ENCODE measurements at regions not wholly inside any gene's neighbourhood (a gene's known extent, or its start where the extent isn't known, plus 50 kb on each side); places are given as distances from the start of the nearest gene placed in this dataset.
"Not testable (repeated sequence)": the region's sequence is repeated elsewhere in the genome, so short reads cannot be mapped to it uniquely, and the experiment has no call there.

DNA sequence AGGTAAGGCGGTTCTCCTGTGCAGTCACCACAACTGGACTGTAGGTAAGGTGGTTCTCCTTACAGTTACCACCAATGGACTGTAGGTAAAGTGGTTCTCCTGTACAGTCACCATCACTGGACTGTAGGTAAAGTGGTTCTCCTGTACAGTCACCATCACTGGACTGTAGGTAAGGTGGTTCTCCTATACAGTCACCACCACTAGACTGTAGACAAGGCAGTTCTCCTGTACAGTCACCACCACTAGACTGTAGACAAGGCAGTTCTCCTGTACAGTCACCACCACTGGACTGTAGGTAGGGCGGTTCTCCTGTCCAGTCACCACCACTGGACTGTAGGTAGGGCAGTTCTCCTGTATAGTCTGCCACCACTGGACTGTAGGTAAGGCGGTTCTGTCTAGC lies 212.3 kb downstream of the TFAP2A start:
- no peak overlapping the region for H3K4me3 Mint-ChIP-seq
- POLR2A ChIA-PET, result no interaction called here
- peaks cover 3% of the 10 kb centered on the region for H3K9me3 Mint-ChIP-seq
- ATAC-seq (ENCODE audit: low read depth) (no peak), DNase-seq (no peak)
- H3K36me3 Mint-ChIP-seq, result no peaks in the 10 kb centered on the region
- no peaks in the 10 kb centered on the region for H3K4me1 Mint-ChIP-seq
- no peaks in the 10 kb centered on the region for H3K27me3 Mint-ChIP-seq
- H3K27ac Mint-ChIP-seq, result no peak overlapping the region

DNA sequence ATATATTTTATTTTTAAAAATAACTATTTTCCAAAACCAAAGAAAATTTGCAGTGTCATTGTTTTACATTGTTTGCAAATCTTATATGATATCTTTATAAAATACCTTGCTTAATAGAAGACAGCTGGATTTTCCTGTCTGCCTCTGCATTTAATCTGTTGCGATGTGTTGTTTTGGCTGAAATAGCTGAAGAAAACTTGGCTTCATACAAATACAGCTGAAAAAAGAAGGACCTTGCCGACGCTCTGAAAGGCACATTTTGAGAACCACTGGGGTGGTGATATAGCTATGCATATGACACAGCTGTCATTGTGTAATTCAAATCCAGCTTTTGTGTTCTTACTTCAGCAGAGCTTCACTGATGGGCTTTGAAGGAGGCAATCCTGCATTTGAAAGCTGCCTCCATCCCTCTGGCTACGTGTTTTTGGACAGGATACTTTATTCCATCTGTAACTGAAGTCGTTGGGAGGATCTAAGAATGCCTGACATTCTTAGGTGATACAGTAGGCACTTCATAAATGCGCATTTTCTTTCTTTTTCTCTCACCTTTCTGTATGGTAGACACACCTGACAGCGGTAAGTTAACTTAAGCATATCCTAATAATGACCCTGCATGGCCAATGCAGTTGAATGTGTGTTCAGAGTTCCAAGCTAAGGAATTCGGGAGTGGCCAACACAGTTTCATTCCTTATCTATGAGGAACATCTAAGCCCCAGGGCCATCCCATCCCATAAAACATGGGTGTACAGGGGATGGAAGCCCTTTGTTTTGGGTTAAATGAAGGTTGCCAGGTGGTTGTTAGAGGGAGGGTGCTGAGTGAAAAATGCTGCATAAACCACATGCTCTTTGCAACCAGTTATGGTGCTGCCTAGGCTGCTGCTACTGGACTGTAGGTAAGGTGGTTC lies 213.0 kb downstream of the TFAP2A start:
- POLR2A ChIA-PET, result no interaction called here
- no peak for ATAC-seq (ENCODE audit: low read depth)
- Mint-ChIP-seq H3K4me3 (no peak overlapping the region), H3K9me3 (peaks cover 3% of the 10 kb centered on the region), H3K4me1 (no peaks in the 10 kb centered on the region), H3K36me3 (no peaks in the 10 kb centered on the region), H3K27me3 (no peaks in the 10 kb centered on the region), H3K27ac (no peak overlapping the region)
- no peak for DNase-seq

DNA sequence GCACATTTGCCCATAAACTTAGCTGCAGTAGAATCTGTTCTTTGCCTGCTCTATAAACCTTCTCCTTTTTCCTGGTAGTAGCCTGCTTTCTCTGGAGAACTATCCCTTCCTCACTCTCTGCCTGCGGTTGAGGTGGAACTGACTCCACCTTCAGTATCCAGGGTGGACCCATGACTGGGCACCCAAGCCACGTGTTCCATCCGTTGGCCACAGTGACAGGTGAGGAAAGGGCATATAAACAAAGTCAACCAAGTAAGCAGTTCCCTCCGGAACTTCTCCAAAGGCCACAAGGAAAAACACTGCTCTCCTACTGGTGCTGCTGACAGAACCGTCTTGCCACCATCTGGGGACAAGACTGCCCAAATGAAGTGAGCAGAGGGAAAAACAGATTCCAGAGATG lies 218.8 kb downstream of the TFAP2A start:
- POLR2A ChIA-PET, result no interaction called here
- H3K9me3 Mint-ChIP-seq, result peaks cover 2% of the 10 kb centered on the region
- H3K4me1 Mint-ChIP-seq, result no peaks in the 10 kb centered on the region
- DNase-seq (no peak), ATAC-seq (ENCODE audit: low read depth) (no peak)
- no peak overlapping the region for H3K27ac Mint-ChIP-seq
- no peaks in the 10 kb centered on the region for H3K36me3 Mint-ChIP-seq
- H3K4me3 Mint-ChIP-seq, result no peak overlapping the region
- no peaks in the 10 kb centered on the region for H3K27me3 Mint-ChIP-seq

DNA sequence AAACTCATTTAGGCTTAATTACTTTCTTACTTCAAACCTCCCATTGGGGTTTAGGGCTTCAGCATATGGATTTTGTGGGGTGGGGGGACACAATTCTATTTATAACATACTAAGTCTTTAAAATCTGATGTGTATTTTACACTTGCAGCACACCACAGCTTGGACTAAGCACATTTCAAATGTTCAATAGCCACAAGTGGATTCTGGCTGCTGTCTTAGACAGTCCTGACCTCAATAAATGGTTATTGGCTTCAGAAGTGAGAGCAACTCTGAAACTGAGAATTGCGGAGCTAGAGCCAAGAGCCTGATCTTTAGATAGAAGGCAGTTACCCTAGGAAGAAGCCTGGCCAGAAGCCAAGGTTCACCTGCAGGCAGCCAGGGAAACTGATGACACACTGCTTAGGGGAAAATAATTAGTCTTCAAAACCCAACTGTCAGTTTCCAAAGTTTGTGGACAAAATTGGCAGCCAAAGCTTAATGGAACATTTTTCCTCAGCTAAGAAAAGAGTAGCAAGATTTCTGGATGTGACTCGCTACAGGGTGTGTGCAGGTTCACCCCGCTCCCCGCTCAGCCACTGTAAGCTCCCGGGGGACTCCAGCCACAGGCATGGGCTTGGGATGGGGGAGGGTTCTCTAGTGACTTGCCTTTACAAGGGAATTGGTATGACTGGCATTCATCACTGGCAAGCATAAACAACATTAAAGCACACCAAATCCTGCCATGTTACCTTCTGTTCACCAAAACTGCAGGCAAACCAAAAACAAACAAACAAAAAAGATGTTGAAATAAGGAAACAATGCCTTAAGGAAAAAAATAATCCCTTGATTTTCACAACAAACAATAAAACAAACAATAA lies 219.8 kb downstream of the TFAP2A start:
- POLR2A ChIA-PET, result no interaction called here

DNA sequence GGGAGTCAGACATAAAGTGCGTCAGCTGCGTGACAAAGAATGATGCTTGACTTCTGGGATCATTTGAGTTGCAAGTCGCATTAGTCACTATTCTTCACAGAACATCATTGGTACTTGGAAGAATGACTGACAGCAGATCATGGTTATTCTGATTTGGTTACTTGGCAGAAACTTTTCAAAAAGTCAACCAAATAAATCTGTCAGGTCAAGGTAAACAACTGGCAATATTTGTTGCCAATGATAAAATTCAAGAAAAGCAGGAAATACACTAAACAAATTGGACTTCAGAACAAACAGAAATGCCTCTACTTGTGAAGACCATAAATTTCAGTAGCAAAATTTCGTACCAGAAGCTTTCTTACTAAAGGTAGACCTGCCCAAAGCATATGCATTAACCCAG lies 221.6 kb downstream of the TFAP2A start:
- no peaks in the 10 kb centered on the region for H3K36me3 Mint-ChIP-seq
- DNase-seq (no peak), ATAC-seq (ENCODE audit: low read depth) (no peak)
- no peaks in the 10 kb centered on the region for H3K27me3 Mint-ChIP-seq
- POLR2A ChIA-PET, result no interaction called here
- no peaks in the 10 kb centered on the region for H3K9me3 Mint-ChIP-seq
- H3K4me3 Mint-ChIP-seq, result no peak overlapping the region
- H3K27ac Mint-ChIP-seq, result no peak overlapping the region
- no peaks in the 10 kb centered on the region for H3K4me1 Mint-ChIP-seq

More for the DNA sequence above, 219.8 kb downstream of the TFAP2A start:
- H3K27me3 Mint-ChIP-seq, result no peaks in the 10 kb centered on the region
- DNase-seq, result no peak
- H3K36me3 Mint-ChIP-seq, result no peaks in the 10 kb centered on the region
- no peak for ATAC-seq (ENCODE audit: low read depth)
- no peak overlapping the region for H3K4me3 Mint-ChIP-seq
- no peaks in the 10 kb centered on the region for H3K9me3 Mint-ChIP-seq
- no peaks in the 10 kb centered on the region for H3K4me1 Mint-ChIP-seq
- no peak overlapping the region for H3K27ac Mint-ChIP-seq

DNA sequence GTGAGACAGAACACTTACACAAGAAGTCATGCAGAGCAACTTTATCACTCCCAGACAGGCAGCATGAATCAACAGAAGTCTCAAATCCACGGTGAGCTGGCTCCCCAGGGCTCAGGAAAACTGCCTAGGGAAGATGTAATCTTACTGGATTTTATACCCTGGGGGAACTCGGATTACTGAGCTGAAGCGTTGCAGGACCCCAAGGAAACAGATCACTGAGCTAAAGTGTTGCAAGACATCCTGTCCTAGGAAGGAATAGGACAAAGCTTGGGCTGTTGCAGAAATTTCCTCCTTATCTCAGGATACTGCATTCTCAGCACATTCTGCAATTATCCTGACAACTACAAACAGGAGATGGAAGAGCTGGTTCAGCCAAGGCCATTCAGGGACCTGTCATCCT lies 224.8 kb downstream of the TFAP2A start:
- POLR2A ChIA-PET, result no interaction called here
- H3K4me1 Mint-ChIP-seq, result no peaks in the 10 kb centered on the region
- no peak overlapping the region for H3K27ac Mint-ChIP-seq
- DNase-seq (no peak), ATAC-seq (ENCODE audit: low read depth) (no peak)
- H3K4me3 Mint-ChIP-seq, result no peak overlapping the region
- no peaks in the 10 kb centered on the region for H3K27me3 Mint-ChIP-seq
- no peaks in the 10 kb centered on the region for H3K9me3 Mint-ChIP-seq
- no peaks in the 10 kb centered on the region for H3K36me3 Mint-ChIP-seq

DNA sequence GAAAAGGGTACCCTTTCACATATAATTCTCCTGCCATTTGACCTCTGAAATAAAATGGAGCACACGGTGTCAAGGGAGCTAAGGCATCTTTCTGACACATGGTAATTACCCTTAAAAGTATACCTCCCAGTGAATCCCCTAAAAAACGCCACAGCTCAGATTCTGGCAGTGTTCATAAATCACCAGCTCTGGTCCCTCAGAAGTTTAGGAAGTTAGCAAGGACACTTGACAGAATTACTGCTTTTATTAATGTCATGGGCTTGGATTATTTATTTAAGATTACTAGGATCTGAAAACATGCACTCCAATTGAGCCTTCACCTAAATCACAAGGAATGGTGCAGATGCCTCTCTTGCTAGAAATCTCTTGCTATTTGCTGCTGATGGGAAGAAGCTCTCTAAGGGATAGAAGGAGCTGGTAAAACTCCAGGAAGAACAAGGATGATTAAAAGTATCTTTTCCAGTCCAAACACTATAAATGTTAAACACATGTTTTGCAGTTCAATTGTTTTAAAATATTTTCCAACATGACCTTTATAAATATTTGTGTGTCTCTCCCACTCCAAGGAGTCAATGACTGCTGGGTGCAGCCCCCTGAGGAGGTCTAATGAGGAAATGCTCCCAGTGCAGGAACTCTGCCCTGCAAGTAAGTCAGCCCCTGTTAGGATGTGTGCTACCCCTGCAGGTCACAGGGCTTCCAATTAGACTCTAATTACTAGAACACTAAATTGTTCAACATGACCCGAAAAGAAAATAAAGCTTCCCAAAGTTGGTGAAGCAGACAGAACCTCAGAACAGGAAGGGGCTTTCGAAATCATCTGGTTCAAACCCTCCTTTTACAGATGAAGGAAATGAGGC lies 230.3 kb downstream of the TFAP2A start:
- Mint-ChIP-seq H3K36me3 (no peaks in the 10 kb centered on the region), H3K27me3 (no peaks in the 10 kb centered on the region), H3K27ac (no peak overlapping the region), H3K4me1 (no peaks in the 10 kb centered on the region), H3K4me3 (no peak overlapping the region), H3K9me3 (peaks cover 1% of the 10 kb centered on the region)
- DNase-seq (no peak), ATAC-seq (ENCODE audit: low read depth) (no peak)
- POLR2A ChIA-PET, result no interaction called here

DNA sequence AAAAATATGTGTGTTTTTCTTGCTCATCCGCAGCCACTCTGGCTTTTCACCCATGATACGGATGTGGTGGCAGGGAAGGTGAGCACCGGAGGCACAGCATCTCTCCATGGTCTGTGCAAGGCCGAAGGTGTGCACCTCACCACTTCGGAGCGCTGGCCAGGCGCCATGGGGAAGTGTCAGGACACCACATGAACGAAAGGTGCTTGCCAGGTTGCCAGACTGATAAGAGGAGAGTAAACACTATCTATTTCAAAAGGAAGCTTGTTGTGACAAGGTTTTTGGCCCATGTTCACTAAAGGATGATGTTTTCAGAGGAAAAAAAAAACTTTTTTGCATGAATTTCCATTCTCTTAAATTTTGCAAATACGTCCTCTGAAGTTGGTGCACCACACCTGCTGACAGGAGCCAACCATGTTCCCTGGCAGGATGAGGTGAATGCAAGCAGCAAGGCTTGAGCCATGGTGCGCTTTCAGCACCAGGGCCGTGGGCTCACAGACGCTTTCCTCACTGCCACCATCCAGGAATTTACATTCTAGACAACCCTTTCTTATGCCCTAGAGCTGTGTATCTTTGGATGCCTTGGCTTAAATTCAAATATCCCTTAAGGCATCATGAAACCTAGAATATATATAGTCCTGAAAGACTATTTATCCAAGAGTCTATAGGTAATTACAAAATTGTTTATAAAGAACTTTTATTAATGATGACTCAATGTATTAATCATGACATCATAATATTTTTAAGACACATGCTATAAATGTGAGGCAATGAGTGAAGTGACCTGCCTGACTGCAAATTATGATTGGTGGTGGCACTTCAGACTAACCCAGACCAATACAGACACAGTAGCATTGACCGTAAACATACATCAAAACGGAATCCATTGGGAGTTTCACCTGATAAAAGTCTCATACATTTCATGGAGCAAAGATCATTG lies 234.5 kb downstream of the TFAP2A start:
- H3K27ac Mint-ChIP-seq, result no peak overlapping the region
- DNase-seq (no peak), ATAC-seq (ENCODE audit: low read depth) (no peak)
- POLR2A ChIA-PET, result no interaction called here
- H3K9me3 Mint-ChIP-seq, result peaks cover 1% of the 10 kb centered on the region
- no peak overlapping the region for H3K4me3 Mint-ChIP-seq
- no peaks in the 10 kb centered on the region for H3K36me3 Mint-ChIP-seq
- no peaks in the 10 kb centered on the region for H3K4me1 Mint-ChIP-seq
- H3K27me3 Mint-ChIP-seq, result no peaks in the 10 kb centered on the region

DNA sequence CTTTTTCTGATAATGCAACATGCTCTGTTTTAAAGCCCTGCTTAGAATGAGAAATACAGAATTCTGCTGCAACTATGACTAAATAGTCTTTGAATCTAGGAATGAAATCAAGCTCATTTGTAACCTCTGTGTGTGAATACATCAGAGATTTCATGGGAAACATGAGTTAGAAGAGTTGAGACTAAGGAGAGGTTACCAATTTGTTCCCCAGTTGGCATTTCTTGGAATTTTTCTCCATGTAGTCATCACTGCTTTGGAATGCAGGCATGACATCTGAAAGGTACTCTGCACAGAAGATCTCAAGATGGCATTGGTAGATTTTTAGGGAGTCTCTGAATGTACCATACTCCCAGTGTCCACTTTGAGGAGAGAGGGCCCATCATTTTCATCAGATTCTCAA lies 237.2 kb downstream of the TFAP2A start:
- ATAC-seq (ENCODE audit: low read depth) (no peak), DNase-seq (no peak)
- no peaks in the 10 kb centered on the region for H3K27me3 Mint-ChIP-seq
- H3K4me1 Mint-ChIP-seq, result no peaks in the 10 kb centered on the region
- no peaks in the 10 kb centered on the region for H3K36me3 Mint-ChIP-seq
- H3K27ac Mint-ChIP-seq, result no peak overlapping the region
- POLR2A ChIA-PET, result no interaction called here
- no peak overlapping the region for H3K4me3 Mint-ChIP-seq
- peaks cover 1% of the 10 kb centered on the region for H3K9me3 Mint-ChIP-seq

DNA sequence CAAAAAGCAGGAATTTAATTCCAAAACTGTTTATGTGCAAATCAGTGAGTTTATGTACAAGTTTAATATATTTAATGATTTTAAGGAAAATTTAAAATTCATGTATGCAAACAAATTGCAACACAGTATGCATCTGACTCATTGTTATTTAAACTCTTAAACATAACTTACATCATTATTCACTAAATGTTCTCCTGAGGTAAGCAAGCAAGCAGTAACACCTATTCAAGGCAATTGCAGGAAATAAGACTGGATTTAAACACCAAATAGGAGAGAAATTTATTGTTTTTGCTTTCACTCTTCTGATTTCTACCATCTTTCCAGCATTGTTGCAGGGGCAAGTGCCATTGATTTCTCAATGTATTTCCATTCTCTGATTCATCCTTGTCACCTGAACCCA lies 239.5 kb downstream of the TFAP2A start:
- no peaks in the 10 kb centered on the region for H3K4me1 Mint-ChIP-seq
- DNase-seq (no peak), ATAC-seq (ENCODE audit: low read depth) (no peak)
- H3K36me3 Mint-ChIP-seq, result no peaks in the 10 kb centered on the region
- no peaks in the 10 kb centered on the region for H3K27me3 Mint-ChIP-seq
- POLR2A ChIA-PET, result no interaction called here
- peaks cover 3% of the 10 kb centered on the region for H3K9me3 Mint-ChIP-seq
- H3K4me3 Mint-ChIP-seq, result no peak overlapping the region
- no peak overlapping the region for H3K27ac Mint-ChIP-seq

DNA sequence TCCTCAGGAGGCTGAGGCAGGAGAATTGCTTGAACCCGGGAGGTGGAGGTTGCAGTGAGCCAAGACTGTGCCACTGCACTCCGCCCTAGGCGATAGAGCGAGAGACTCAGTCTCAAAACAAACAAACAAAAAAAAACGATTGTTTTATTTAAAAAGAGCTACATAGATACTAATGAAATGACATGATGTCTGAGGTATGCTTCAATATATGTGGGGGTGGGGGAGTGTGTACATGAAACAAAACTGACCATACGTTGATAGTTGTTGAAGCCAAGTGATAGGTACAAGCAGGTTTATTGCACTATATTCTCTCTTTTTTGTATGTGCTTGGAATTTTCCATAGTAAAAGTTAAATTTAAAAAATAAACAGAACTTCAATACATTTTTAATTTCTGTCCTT lies 240.1 kb downstream of the TFAP2A start:
- H3K27me3 Mint-ChIP-seq, result no peaks in the 10 kb centered on the region
- H3K4me1 Mint-ChIP-seq, result no peaks in the 10 kb centered on the region
- H3K9me3 Mint-ChIP-seq, result peaks cover 3% of the 10 kb centered on the region
- POLR2A ChIA-PET, result no interaction called here
- no peak overlapping the region for H3K4me3 Mint-ChIP-seq
- DNase-seq (no peak), ATAC-seq (ENCODE audit: low read depth) (no peak)
- no peaks in the 10 kb centered on the region for H3K36me3 Mint-ChIP-seq
- H3K27ac Mint-ChIP-seq, result no peak overlapping the region

DNA sequence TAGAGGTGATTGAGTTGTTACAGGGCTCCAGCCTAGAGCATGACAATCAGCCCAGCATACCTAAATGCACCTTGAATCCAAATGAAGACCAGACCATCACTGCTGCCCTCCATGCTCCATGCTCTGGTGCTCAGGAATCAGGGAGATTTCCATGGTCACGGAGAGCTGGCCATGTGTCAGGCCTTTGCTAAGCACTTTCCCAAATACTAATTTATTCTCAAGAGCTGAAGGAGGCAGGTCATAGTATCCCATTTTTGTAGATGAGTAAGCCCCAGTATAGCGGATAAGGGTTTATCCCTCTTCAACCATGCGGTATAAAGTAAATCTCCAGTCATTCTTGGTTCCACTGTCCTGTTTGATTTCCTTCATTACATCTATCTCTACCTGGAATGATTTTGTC lies 240.8 kb downstream of the TFAP2A start:
- ATAC-seq (ENCODE audit: low read depth) (no peak), DNase-seq (no peak)
- H3K4me3 Mint-ChIP-seq, result no peak overlapping the region
- peaks cover 3% of the 10 kb centered on the region for H3K9me3 Mint-ChIP-seq
- no peaks in the 10 kb centered on the region for H3K4me1 Mint-ChIP-seq
- no peaks in the 10 kb centered on the region for H3K27me3 Mint-ChIP-seq
- POLR2A ChIA-PET, result no interaction called here
- no peaks in the 10 kb centered on the region for H3K36me3 Mint-ChIP-seq
- H3K27ac Mint-ChIP-seq, result no peak overlapping the region

DNA sequence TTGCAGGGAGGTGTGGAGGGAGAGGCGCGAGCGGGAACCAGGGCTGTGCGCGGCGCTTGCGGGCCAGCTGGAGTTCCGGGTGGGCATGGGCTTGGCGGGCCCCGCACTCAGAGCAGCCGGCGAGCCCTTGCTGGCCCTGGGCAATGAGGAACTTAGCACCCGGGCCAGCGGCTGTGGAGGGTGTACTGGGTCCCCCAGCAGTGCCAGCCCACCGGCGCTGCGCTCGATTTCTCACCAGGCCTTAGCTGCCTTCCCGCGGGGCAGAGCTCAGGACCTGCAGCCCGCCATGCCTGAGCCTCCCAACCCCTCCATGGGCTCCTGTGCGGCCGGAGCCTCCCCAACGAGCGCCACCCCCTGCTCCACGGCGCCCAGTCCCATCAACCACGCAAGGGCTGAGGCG lies 243.2 kb downstream of the TFAP2A start:
- H3K9me3 Mint-ChIP-seq; DNase-seq; H3K36me3 Mint-ChIP-seq; H3K27ac Mint-ChIP-seq; ATAC-seq (ENCODE audit: low read depth); H3K4me3 Mint-ChIP-seq; POLR2A ChIA-PET; H3K27me3 Mint-ChIP-seq; H3K4me1 Mint-ChIP-seq: not testable (repeated sequence)
